Transverse colon (tissue), 4 donors: ENCODE measurements at regions not wholly inside any gene's neighbourhood (a gene's known extent, or its start where the extent isn't known, plus 50 kb on each side); places are given as distances from the start of the nearest gene placed in this dataset.

ENCODE experiments used
- DNase-seq: peaks from one replicate; pipeline ENCODE4 v3.0.0-alpha.2; 2019
- H3K27ac ChIP-seq, 4 donors: fragments of 200-600 bp; sonication (generic); 2 replicates each; pipeline ENCODE4 v1.5.1; 2016 to 2018; ENCODE audit warnings: inconsistent platforms in 4 of 4
- H3K27me3 ChIP-seq: fragments of 200-600 bp; sonication (generic); 2 replicates; pipeline ENCODE4 v1.5.1; 2017; ENCODE audit warnings: inconsistent platforms
- H3K36me3 ChIP-seq, 4 donors: fragments of 200-600 bp; sonication (generic); 2 replicates each; pipeline ENCODE4 v1.5.1; 2017 to 2019; ENCODE audit warnings: inconsistent platforms in 4 of 4
- H3K4me1 ChIP-seq, 4 donors: fragments of 200-600 bp; sonication (generic); 2 replicates each; pipeline ENCODE4 v1.5.1; 2017 to 2020; ENCODE audit warnings: inconsistent platforms in 4 of 4
- H3K4me3 ChIP-seq, 4 donors: fragments of 200-600 bp; sonication (generic); 1 replicate in 1 of 4; 2 replicates in 3 of 4; pipeline versions ENCODE4 v1.5.1 to v1.6.1; 2017 to 2019; ENCODE audit warnings: inconsistent platforms in 4 of 4
- H3K9me3 ChIP-seq, 2 donors: fragments of 200-600 bp; sonication (generic); 2 replicates each; pipeline ENCODE4 v1.5.1; 2017 to 2019; ENCODE audit warnings: inconsistent platforms in 2 of 2
- CTCF ChIP-seq, 5 experiments: fragments of 200-600 bp in 3 of 5; fragments of 450-650 bp in 2 of 5; sonication (generic) in 3 of 5; IDR thresholded peaks; 1 replicate in 2 of 5; 2 replicates in 3 of 5; pipeline ENCODE4 v1.5.1; 2016 to 2017; ENCODE audit warnings: antibody characterized with exemption in 5 of 5, inconsistent platforms in 3 of 5, mild to moderate bottlenecking in 2 of 5, moderate library complexity in 1 of 5
- EP300 ChIP-seq: sonication (generic); formaldehyde crosslinking; IDR thresholded peaks from one replicate; pipeline ENCODE4 v1.6.1; 2017; ENCODE audit warnings: antibody characterized with exemption, low read depth
- POLR2A ChIP-seq: fragments of 450-650 bp; IDR thresholded peaks from one replicate; pipeline ENCODE4 v1.6.1; 2016; ENCODE audit warnings: antibody characterized with exemption, mild to moderate bottlenecking, moderate library complexity
- POLR2AphosphoS5 ChIP-seq, 3 donors: sonication (generic); formaldehyde crosslinking; IDR thresholded peaks; one replicate each; pipeline ENCODE4 v1.6.1; 2016; ENCODE audit warnings: antibody characterized with exemption in 3 of 3
- WGBS, 2 donors: methylation state at CpG; one replicate each; pipeline ENCODE4 v1.1.5; 2018; ENCODE audit warnings: low coverage in 1 of 2; 5-methylcytosine and 5-hydroxymethylcytosine counted together
- in situ Hi-C, 4 donors: fragments of 200-750 bp; cut with MboI; loops; one replicate each; pipeline versions ENCODE4 v1.15.0 to v1.15.1; 2017; ENCODE audit warnings: low sequenced_read_pairs in 3 of 4, low pct_ligation_motif_present in 1 of 4, low pct_unique_long_range_greater_than_20kb in 1 of 4
- intact Hi-C: fragments of 100-400 bp; cut with DNase I; formaldehyde crosslinking; loops from one replicate; pipeline ENCODE4 v1.15.1; 2023; ENCODE audit warnings: low total_unique reads

- WGBS, 2 donors = 63 to 65% methylated on average over 2 of the region's 2 CpGs
- Histone ChIP-seq H3K9me3 (no peaks in the 10 kb centered on the region), H3K27ac (no peak overlapping the region), H3K4me1 (no peaks in the 10 kb centered on the region), H3K27me3 (no peaks in the 10 kb centered on the region), H3K4me3 (no peak overlapping the region), H3K36me3 (no peaks in the 10 kb centered on the region)
- intact Hi-C loops = no loop called here
- no peak for DNase-seq
- in situ Hi-C loops = no loop called here
- no peak for TF ChIP-seq POLR2A
- TF ChIP-seq POLR2AphosphoS5 (IDR thresholded peaks at IDR 0.05) = no peak
- no peak for TF ChIP-seq CTCF (IDR thresholded peaks at IDR 0.05)
- no peak for TF ChIP-seq EP300
Observed at GRCh38 chr2:195057001-195057400, 600.0 kb upstream of the SLC39A10 start.

GRCh38 chr2:195055996-195056395, 601.0 kb upstream of the SLC39A10 start:
- Histone ChIP-seq H3K27ac (no peak overlapping the region), H3K4me3 (no peak overlapping the region), H3K36me3 (no peaks in the 10 kb centered on the region), H3K27me3 (no peaks in the 10 kb centered on the region), H3K9me3 (no peaks in the 10 kb centered on the region), H3K4me1 (no peaks in the 10 kb centered on the region)
- in situ Hi-C loops (no loop called here), intact Hi-C loops (no loop called here)
- DNase-seq = no peak
- WGBS, 2 donors = 87% methylated on average over 2 of the region's 2 CpGs; no CpG with 5 or more reads in 1 of the 2 donors
- no peak for TF ChIP-seq POLR2A
- no peak for TF ChIP-seq POLR2AphosphoS5 (IDR thresholded peaks at IDR 0.05)
- no peak for TF ChIP-seq CTCF (IDR thresholded peaks at IDR 0.05)
- TF ChIP-seq EP300 = no peak

- Histone ChIP-seq H3K36me3 (no peaks in the 10 kb centered on the region), H3K27me3 (no peaks in the 10 kb centered on the region), H3K4me1 (no peaks in the 10 kb centered on the region), H3K27ac (no peak overlapping the region), H3K4me3 (no peak overlapping the region), H3K9me3 (no peaks in the 10 kb centered on the region)
- intact Hi-C loops = no loop called here
- in situ Hi-C loops = no loop called here
- TF ChIP-seq EP300 = no peak
- no peak for TF ChIP-seq CTCF (IDR thresholded peaks at IDR 0.05)
- TF ChIP-seq POLR2A = no peak
- TF ChIP-seq POLR2AphosphoS5 (IDR thresholded peaks at IDR 0.05) = no peak
- no peak for DNase-seq
Observed at GRCh38 chr2:195051401-195051800, 605.6 kb upstream of the SLC39A10 start.

GRCh38 chr2:195049372-195050031, 607.5 kb upstream of the SLC39A10 start:
- no peak overlapping the region for H3K4me3 ChIP-seq
- no peaks in the 10 kb centered on the region for H3K4me1 ChIP-seq
- H3K36me3 ChIP-seq = no peaks in the 10 kb centered on the region
- H3K27ac ChIP-seq = no peak overlapping the region
- no peaks in the 10 kb centered on the region for H3K9me3 ChIP-seq
- no peak for DNase-seq
- WGBS, 2 donors = 20 to 86% methylated on average over 1 of the region's 1 CpG
- intact Hi-C loops (no loop called here), in situ Hi-C loops (no loop called here)
- no peaks in the 10 kb centered on the region for H3K27me3 ChIP-seq
- no peak for TF ChIP-seq POLR2A
- TF ChIP-seq EP300 = no peak
- no peak for TF ChIP-seq POLR2AphosphoS5 (IDR thresholded peaks at IDR 0.05)
- TF ChIP-seq CTCF (IDR thresholded peaks at IDR 0.05) = no peak
